CD4-positive, alpha-beta T cell (primary cell): ENCODE measurements at regions not wholly inside any gene's neighbourhood (a gene's known extent, or its start where the extent isn't known, plus 50 kb on each side); places are given as distances from the start of the nearest gene placed in this dataset.

Source experiments
- ATAC-seq: fragments of 200-7000 bp; cut with Tn5 transposase; one replicate; pipeline ENCODE4 v1.10.0; 2022; ENCODE audit warnings: mild to moderate bottlenecking; ENCODE audit not compliant: poor library complexity
- CTCF ChIA-PET: fragments of 350-600 bp; sonication (Branson Sonifier 250); formaldehyde crosslinking; loops from one replicate; lab custom pipeline; 2021; ENCODE audit warnings: antibody characterized with exemption, inconsistent platforms; lab: Charles Lee
- POLR2A ChIA-PET: fragments of 350-600 bp; sonication (Branson Sonifier 250); formaldehyde crosslinking; loops from one replicate; lab custom pipeline; 2021; ENCODE audit warnings: antibody characterized with exemption, inconsistent platforms; lab: Charles Lee
- DNase-seq, 14 experiments: peaks; one replicate each; pipeline ENCODE4 v3.0.0-alpha.2; 2013 to 2020; ENCODE audit warnings: mixed read lengths in 2 of 14
- H3K27ac ChIP-seq, 2 donors: one replicate each; pipeline versions ENCODE4 v1.5.1 to v1.7.0; 2013; ENCODE audit warnings: low read length in 2 of 2, low read depth in 1 of 2, mild to moderate bottlenecking in 1 of 2
- H3K27me3 ChIP-seq, 2 experiments: 1 replicate in 1 of 2; 2 replicates in 1 of 2; pipeline versions ENCODE4 v1.6.1 to v1.7.0; 2013; ENCODE audit warnings: low read length in 2 of 2, control low read depth in 1 of 2, mild to moderate bottlenecking in 1 of 2, moderate library complexity in 1 of 2; ENCODE audit not compliant: insufficient read depth in 2 of 2, control insufficient read depth in 1 of 2
- H3K36me3 ChIP-seq: one replicate; pipeline ENCODE4 v1.6.1; 2013; ENCODE audit warnings: low read length, control low read depth; ENCODE audit not compliant: insufficient read depth
- H3K4me1 ChIP-seq: one replicate; pipeline ENCODE4 v1.6.1; 2013; ENCODE audit warnings: low read length, control low read depth; ENCODE audit not compliant: insufficient read depth
- H3K4me3 ChIP-seq: one replicate; pipeline ENCODE4 v1.5.1; 2013; ENCODE audit warnings: mild to moderate bottlenecking, low read length, moderate library complexity
- H3K9me3 ChIP-seq, 2 experiments: 1 replicate in 1 of 2; 2 replicates in 1 of 2; pipeline versions ENCODE4 v1.6.1 to v1.7.0; 2013; ENCODE audit warnings: low read length in 2 of 2, mild to moderate bottlenecking in 2 of 2, control low read depth in 1 of 2, moderate library complexity in 1 of 2; ENCODE audit not compliant: control insufficient read depth in 1 of 2, insufficient read depth in 1 of 2
- H3K27ac Mint-ChIP-seq: one replicate; pipeline ENCODE4 v1.8.0; 2020; ENCODE audit warnings: mixed read lengths
- H3K27me3 Mint-ChIP-seq: one replicate; pipeline ENCODE4 v1.8.0; 2021; ENCODE audit warnings: mixed read lengths
- H3K36me3 Mint-ChIP-seq: one replicate; pipeline ENCODE4 v1.8.0; 2021; ENCODE audit warnings: low read depth, mixed read lengths
- H3K4me1 Mint-ChIP-seq: one replicate; pipeline ENCODE4 v1.8.0; 2021; ENCODE audit warnings: low read depth, mixed read lengths
- H3K4me3 Mint-ChIP-seq: one replicate; pipeline ENCODE4 v1.8.0; 2020; ENCODE audit warnings: mild to moderate bottlenecking, mixed read lengths
- H3K9me3 Mint-ChIP-seq: one replicate; pipeline ENCODE4 v1.8.0; 2020; ENCODE audit warnings: mixed read lengths
- intact Hi-C, 2 experiments: fragments of 100-400 bp; cut with DNase I in 1 of 2; cut with micrococcal nuclease in 1 of 2; formaldehyde crosslinking; loops; one replicate each; pipeline versions ENCODE4 v1.15.1 to v1.9.0; 2023 to 2025; cut with DNase I, micrococcal nuclease
- TF ChIP-seq, protein P1 (sequence below): fragments of 200-600 bp; IDR thresholded peaks from one replicate; pipeline ENCODE4 v1.8.0; 2022; ENCODE audit warnings: antibody characterized with exemption, mild to moderate bottlenecking

DNA sequence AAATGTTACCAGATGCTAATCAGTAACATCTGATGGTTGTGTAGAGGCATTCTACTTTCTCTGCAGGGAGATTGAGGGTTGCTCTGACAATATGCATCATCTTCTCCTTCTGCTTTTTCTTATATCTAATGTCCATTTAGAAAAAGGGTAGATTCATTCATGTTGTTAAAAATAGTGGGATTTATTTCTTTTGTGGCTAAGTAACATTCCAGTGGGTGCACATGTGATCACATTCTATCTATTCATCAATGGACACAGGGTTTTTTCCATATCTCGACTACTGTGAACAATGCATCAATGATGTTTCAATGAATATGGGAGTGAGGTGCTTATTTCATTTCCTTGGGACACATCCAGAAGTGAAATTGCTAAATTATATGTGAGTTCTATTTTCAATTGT is 103.9 kb downstream of the CRPPA start:
- H3K4me3 ChIP-seq, result no peak overlapping the region
- H3K27me3 ChIP-seq, result no peaks in the 10 kb centered on the region
- POLR2A ChIA-PET, result no interaction called here
- ATAC-seq (no peak), DNase-seq (no peak)
- TF ChIP-seq, protein P1, sequence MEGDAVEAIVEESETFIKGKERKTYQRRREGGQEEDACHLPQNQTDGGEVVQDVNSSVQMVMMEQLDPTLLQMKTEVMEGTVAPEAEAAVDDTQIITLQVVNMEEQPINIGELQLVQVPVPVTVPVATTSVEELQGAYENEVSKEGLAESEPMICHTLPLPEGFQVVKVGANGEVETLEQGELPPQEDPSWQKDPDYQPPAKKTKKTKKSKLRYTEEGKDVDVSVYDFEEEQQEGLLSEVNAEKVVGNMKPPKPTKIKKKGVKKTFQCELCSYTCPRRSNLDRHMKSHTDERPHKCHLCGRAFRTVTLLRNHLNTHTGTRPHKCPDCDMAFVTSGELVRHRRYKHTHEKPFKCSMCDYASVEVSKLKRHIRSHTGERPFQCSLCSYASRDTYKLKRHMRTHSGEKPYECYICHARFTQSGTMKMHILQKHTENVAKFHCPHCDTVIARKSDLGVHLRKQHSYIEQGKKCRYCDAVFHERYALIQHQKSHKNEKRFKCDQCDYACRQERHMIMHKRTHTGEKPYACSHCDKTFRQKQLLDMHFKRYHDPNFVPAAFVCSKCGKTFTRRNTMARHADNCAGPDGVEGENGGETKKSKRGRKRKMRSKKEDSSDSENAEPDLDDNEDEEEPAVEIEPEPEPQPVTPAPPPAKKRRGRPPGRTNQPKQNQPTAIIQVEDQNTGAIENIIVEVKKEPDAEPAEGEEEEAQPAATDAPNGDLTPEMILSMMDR, result no peak
- Mint-ChIP-seq H3K36me3 (no peaks in the 10 kb centered on the region), H3K9me3 (peaks cover 1% of the 10 kb centered on the region), H3K4me1 (no peaks in the 10 kb centered on the region), H3K27me3 (no peaks in the 10 kb centered on the region), H3K4me3 (no peak overlapping the region), H3K27ac (no peak overlapping the region)
- CTCF ChIA-PET, result no interaction called here
- no peaks in the 10 kb centered on the region for H3K4me1 ChIP-seq
- H3K36me3 ChIP-seq, result no peaks in the 10 kb centered on the region
- intact Hi-C loops, result no loop called here
- H3K27ac ChIP-seq, result no peak overlapping the region
- no peaks in the 10 kb centered on the region for H3K9me3 ChIP-seq

DNA sequence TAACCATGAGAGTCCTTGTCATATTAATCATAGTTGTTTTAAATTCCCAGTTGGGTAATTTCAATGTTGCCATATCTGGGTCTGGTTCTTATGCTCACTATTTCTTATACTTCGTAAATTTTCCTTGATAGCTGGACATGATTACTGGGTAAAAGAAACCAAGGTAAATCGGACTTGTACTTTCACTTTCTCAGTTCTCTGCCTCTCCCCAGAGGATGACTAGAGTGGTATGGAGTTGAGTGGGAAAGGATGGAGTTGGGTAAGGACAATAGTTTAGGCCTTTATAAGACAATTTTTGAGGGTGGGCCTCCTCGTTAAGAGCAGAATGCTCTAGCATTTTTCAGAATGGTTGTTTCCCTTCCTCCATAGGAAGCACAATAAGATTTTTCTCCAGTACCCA is 106.1 kb downstream of the CRPPA start:
- no peak overlapping the region for H3K27ac ChIP-seq
- ChIA-PET CTCF (no interaction called here), POLR2A (no interaction called here)
- no peaks in the 10 kb centered on the region for H3K27me3 ChIP-seq
- intact Hi-C loops, result no loop called here
- Mint-ChIP-seq H3K4me3 (no peak overlapping the region), H3K9me3 (peaks cover 2% of the 10 kb centered on the region), H3K36me3 (no peaks in the 10 kb centered on the region), H3K4me1 (no peaks in the 10 kb centered on the region), H3K27me3 (no peaks in the 10 kb centered on the region), H3K27ac (no peak overlapping the region)
- no peak for ATAC-seq
- H3K4me1 ChIP-seq, result no peaks in the 10 kb centered on the region
- no peaks in the 10 kb centered on the region for H3K36me3 ChIP-seq
- no peak for DNase-seq
- TF ChIP-seq, protein P1, result no peak
- H3K9me3 ChIP-seq, result no peaks in the 10 kb centered on the region
- no peak overlapping the region for H3K4me3 ChIP-seq

DNA sequence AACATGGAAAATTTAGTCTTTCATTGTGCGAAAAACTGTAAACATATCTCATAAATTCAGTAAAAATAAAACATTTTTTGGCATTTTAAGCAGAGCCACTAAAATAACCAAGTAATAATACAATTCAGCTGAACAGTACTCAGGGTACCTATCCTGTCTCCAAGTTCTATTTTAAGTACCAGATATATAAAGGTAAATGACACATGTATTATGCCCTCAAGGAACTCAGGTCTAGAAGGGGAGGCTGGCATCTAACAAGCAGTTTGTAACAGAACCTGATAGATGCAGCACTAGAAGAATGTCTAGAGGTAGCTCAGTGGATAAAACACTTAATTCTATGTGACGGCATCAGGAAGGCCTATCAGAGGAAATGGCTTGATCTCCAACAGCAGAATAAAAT is 112.2 kb downstream of the CRPPA start:
- CTCF ChIA-PET, result interaction anchor here (1.2 kb wide), 1 partner anchor 9 kb away, joined by 3 read pairs; no protein-coding TSS in a partner anchor
- no peaks in the 10 kb centered on the region for H3K4me1 Mint-ChIP-seq
- H3K27ac Mint-ChIP-seq, result no peak overlapping the region
- intact Hi-C loops, result no loop called here
- TF ChIP-seq, protein P1, result no peak
- no peaks in the 10 kb centered on the region for H3K36me3 ChIP-seq
- H3K27me3 Mint-ChIP-seq, result no peaks in the 10 kb centered on the region
- H3K27ac ChIP-seq, result no peak overlapping the region
- peaks cover 2% of the 10 kb centered on the region for H3K9me3 Mint-ChIP-seq
- no peaks in the 10 kb centered on the region for H3K4me1 ChIP-seq
- POLR2A ChIA-PET, result no interaction called here
- ATAC-seq, result no peak
- H3K4me3 ChIP-seq, result no peak overlapping the region
- H3K36me3 Mint-ChIP-seq, result no peaks in the 10 kb centered on the region
- no peaks in the 10 kb centered on the region for H3K9me3 ChIP-seq
- DNase-seq, result no peak
- no peak overlapping the region for H3K4me3 Mint-ChIP-seq
- H3K27me3 ChIP-seq, result no peaks in the 10 kb centered on the region
